ENCODE measurements at regions not wholly inside any gene's neighbourhood (a gene's known extent, or its start where the extent isn't known, plus 50 kb on each side); places are given as distances from the start of the nearest gene placed in this dataset.

GRCh38 chr16:73753931-73754330 lies 542.7 kb upstream of the PSMD7 start:
- Histone ChIP-seq H3K9ac (ENCODE audit: low read depth in 1 of 2, low read length in 2 of 2) (no peak overlapping the region), H3K36me3 (ENCODE audit: control insufficient read depth in 2 of 2, insufficient read depth in 2 of 2, low read length in 2 of 2) (no peaks in the 10 kb centered on the region), H3K4me1 (ENCODE audit: control insufficient read depth in 2 of 2, insufficient read depth in 2 of 2, low read length in 2 of 2) (no peaks in the 10 kb centered on the region), H3K9me3 (ENCODE audit: control insufficient read depth in 2 of 2, low read length in 2 of 2) (no peaks in the 10 kb centered on the region), H3K27me3 (ENCODE audit: control insufficient read depth in 2 of 2, insufficient read depth in 2 of 2, low read length in 2 of 2) (no peaks in the 10 kb centered on the region), H3K4me3 (ENCODE audit: low read length in 2 of 2) (no peak overlapping the region), H3K27ac (ENCODE audit: low read depth in 2 of 2, low read length in 2 of 2) (no peak overlapping the region)

- Histone ChIP-seq H3K27ac (ENCODE audit: low read depth in 2 of 2, low read length in 2 of 2) (no peak overlapping the region), H3K4me1 (ENCODE audit: control insufficient read depth in 2 of 2, insufficient read depth in 2 of 2, low read length in 2 of 2) (no peaks in the 10 kb centered on the region), H3K4me3 (ENCODE audit: low read length in 2 of 2) (no peak overlapping the region), H3K9me3 (ENCODE audit: control insufficient read depth in 2 of 2, low read length in 2 of 2) (no peaks in the 10 kb centered on the region), H3K27me3 (ENCODE audit: control insufficient read depth in 2 of 2, insufficient read depth in 2 of 2, low read length in 2 of 2) (no peaks in the 10 kb centered on the region), H3K36me3 (ENCODE audit: control insufficient read depth in 2 of 2, insufficient read depth in 2 of 2, low read length in 2 of 2) (no peaks in the 10 kb centered on the region), H3K9ac (ENCODE audit: low read depth in 1 of 2, low read length in 2 of 2) (no peak overlapping the region)
Measured at GRCh38 chr16:73750639-73751038, 546.0 kb upstream of the PSMD7 start.

- Histone ChIP-seq H3K9ac (ENCODE audit: low read depth in 1 of 2, low read length in 2 of 2) (no peak overlapping the region), H3K4me3 (ENCODE audit: low read length in 2 of 2) (no peak overlapping the region), H3K27me3 (ENCODE audit: control insufficient read depth in 2 of 2, insufficient read depth in 2 of 2, low read length in 2 of 2) (no peaks in the 10 kb centered on the region), H3K9me3 (ENCODE audit: control insufficient read depth in 2 of 2, low read length in 2 of 2) (no peaks in the 10 kb centered on the region), H3K27ac (ENCODE audit: low read depth in 2 of 2, low read length in 2 of 2) (no peak overlapping the region), H3K36me3 (ENCODE audit: control insufficient read depth in 2 of 2, insufficient read depth in 2 of 2, low read length in 2 of 2) (no peaks in the 10 kb centered on the region), H3K4me1 (ENCODE audit: control insufficient read depth in 2 of 2, insufficient read depth in 2 of 2, low read length in 2 of 2) (no peaks in the 10 kb centered on the region)
Measured at GRCh38 chr16:73747328-73747727, 549.3 kb upstream of the PSMD7 start.

GRCh38 chr16:73746554-73746953 lies 550.1 kb upstream of the PSMD7 start:
- H3K4me1 ChIP-seq (ENCODE audit: control insufficient read depth in 2 of 2, insufficient read depth in 2 of 2, low read length in 2 of 2) = no peaks in the 10 kb centered on the region
- H3K27me3 ChIP-seq (ENCODE audit: control insufficient read depth in 2 of 2, insufficient read depth in 2 of 2, low read length in 2 of 2) = no peaks in the 10 kb centered on the region
- no peak overlapping the region for H3K4me3 ChIP-seq (ENCODE audit: low read length in 2 of 2)
- H3K9ac ChIP-seq (ENCODE audit: low read depth in 1 of 2, low read length in 2 of 2) = no peak overlapping the region
- no peaks in the 10 kb centered on the region for H3K36me3 ChIP-seq (ENCODE audit: control insufficient read depth in 2 of 2, insufficient read depth in 2 of 2, low read length in 2 of 2)
- no peak overlapping the region for H3K27ac ChIP-seq (ENCODE audit: low read depth in 2 of 2, low read length in 2 of 2)
- no peaks in the 10 kb centered on the region for H3K9me3 ChIP-seq (ENCODE audit: control insufficient read depth in 2 of 2, low read length in 2 of 2)

- Histone ChIP-seq H3K9ac (ENCODE audit: low read depth in 1 of 2, low read length in 2 of 2) (no peak overlapping the region), H3K36me3 (ENCODE audit: control insufficient read depth in 2 of 2, insufficient read depth in 2 of 2, low read length in 2 of 2) (no peaks in the 10 kb centered on the region), H3K4me3 (ENCODE audit: low read length in 2 of 2) (no peak overlapping the region), H3K27ac (ENCODE audit: low read depth in 2 of 2, low read length in 2 of 2) (no peak overlapping the region), H3K9me3 (ENCODE audit: control insufficient read depth in 2 of 2, low read length in 2 of 2) (no peaks in the 10 kb centered on the region), H3K27me3 (ENCODE audit: control insufficient read depth in 2 of 2, insufficient read depth in 2 of 2, low read length in 2 of 2) (no peaks in the 10 kb centered on the region), H3K4me1 (ENCODE audit: control insufficient read depth in 2 of 2, insufficient read depth in 2 of 2, low read length in 2 of 2) (no peaks in the 10 kb centered on the region)
Measured at GRCh38 chr16:73743665-73744496, 552.7 kb upstream of the PSMD7 start.

- Histone ChIP-seq H3K27ac (ENCODE audit: low read depth in 2 of 2, low read length in 2 of 2) (no peak overlapping the region), H3K27me3 (ENCODE audit: control insufficient read depth in 2 of 2, insufficient read depth in 2 of 2, low read length in 2 of 2) (no peaks in the 10 kb centered on the region), H3K4me3 (ENCODE audit: low read length in 2 of 2) (no peak overlapping the region), H3K4me1 (ENCODE audit: control insufficient read depth in 2 of 2, insufficient read depth in 2 of 2, low read length in 2 of 2) (no peaks in the 10 kb centered on the region), H3K9ac (ENCODE audit: low read depth in 1 of 2, low read length in 2 of 2) (no peak overlapping the region), H3K36me3 (ENCODE audit: control insufficient read depth in 2 of 2, insufficient read depth in 2 of 2, low read length in 2 of 2) (no peaks in the 10 kb centered on the region), H3K9me3 (ENCODE audit: control insufficient read depth in 2 of 2, low read length in 2 of 2) (no peaks in the 10 kb centered on the region)
Measured at GRCh38 chr16:73739049-73739769, 557.4 kb upstream of the PSMD7 start.

- Histone ChIP-seq H3K4me1 (ENCODE audit: control insufficient read depth in 2 of 2, insufficient read depth in 2 of 2, low read length in 2 of 2) (no peaks in the 10 kb centered on the region), H3K36me3 (ENCODE audit: control insufficient read depth in 2 of 2, insufficient read depth in 2 of 2, low read length in 2 of 2) (no peaks in the 10 kb centered on the region), H3K9me3 (ENCODE audit: control insufficient read depth in 2 of 2, low read length in 2 of 2) (no peaks in the 10 kb centered on the region), H3K27ac (ENCODE audit: low read depth in 2 of 2, low read length in 2 of 2) (no peak overlapping the region), H3K4me3 (ENCODE audit: low read length in 2 of 2) (no peak overlapping the region), H3K9ac (ENCODE audit: low read depth in 1 of 2, low read length in 2 of 2) (no peak overlapping the region), H3K27me3 (ENCODE audit: control insufficient read depth in 2 of 2, insufficient read depth in 2 of 2, low read length in 2 of 2) (no peaks in the 10 kb centered on the region)
Measured at GRCh38 chr16:73738266-73738665, 558.3 kb upstream of the PSMD7 start.

GRCh38 chr16:73737637-73738036 lies 559.0 kb upstream of the PSMD7 start:
- Histone ChIP-seq H3K27ac (ENCODE audit: low read depth in 2 of 2, low read length in 2 of 2) (no peak overlapping the region), H3K9ac (ENCODE audit: low read depth in 1 of 2, low read length in 2 of 2) (no peak overlapping the region), H3K36me3 (ENCODE audit: control insufficient read depth in 2 of 2, insufficient read depth in 2 of 2, low read length in 2 of 2) (no peaks in the 10 kb centered on the region), H3K9me3 (ENCODE audit: control insufficient read depth in 2 of 2, low read length in 2 of 2) (no peaks in the 10 kb centered on the region), H3K4me1 (ENCODE audit: control insufficient read depth in 2 of 2, insufficient read depth in 2 of 2, low read length in 2 of 2) (no peaks in the 10 kb centered on the region), H3K4me3 (ENCODE audit: low read length in 2 of 2) (no peak overlapping the region), H3K27me3 (ENCODE audit: control insufficient read depth in 2 of 2, insufficient read depth in 2 of 2, low read length in 2 of 2) (no peaks in the 10 kb centered on the region)

- no peaks in the 10 kb centered on the region for H3K27me3 ChIP-seq (ENCODE audit: control insufficient read depth in 2 of 2, insufficient read depth in 2 of 2, low read length in 2 of 2)
- no peaks in the 10 kb centered on the region for H3K36me3 ChIP-seq (ENCODE audit: control insufficient read depth in 2 of 2, insufficient read depth in 2 of 2, low read length in 2 of 2)
- no peaks in the 10 kb centered on the region for H3K4me1 ChIP-seq (ENCODE audit: control insufficient read depth in 2 of 2, insufficient read depth in 2 of 2, low read length in 2 of 2)
- H3K9ac ChIP-seq (ENCODE audit: low read depth in 1 of 2, low read length in 2 of 2) = no peak overlapping the region
- no peaks in the 10 kb centered on the region for H3K9me3 ChIP-seq (ENCODE audit: control insufficient read depth in 2 of 2, low read length in 2 of 2)
- H3K4me3 ChIP-seq (ENCODE audit: low read length in 2 of 2) = no peak overlapping the region
- H3K27ac ChIP-seq (ENCODE audit: low read depth in 2 of 2, low read length in 2 of 2) = no peak overlapping the region
Measured at GRCh38 chr16:73735954-73736353, 560.7 kb upstream of the PSMD7 start.

GRCh38 chr16:73735018-73735417 lies 561.6 kb upstream of the PSMD7 start:
- Histone ChIP-seq H3K9me3 (ENCODE audit: control insufficient read depth in 2 of 2, low read length in 2 of 2) (no peaks in the 10 kb centered on the region), H3K4me3 (ENCODE audit: low read length in 2 of 2) (no peak overlapping the region), H3K27ac (ENCODE audit: low read depth in 2 of 2, low read length in 2 of 2) (no peak overlapping the region), H3K27me3 (ENCODE audit: control insufficient read depth in 2 of 2, insufficient read depth in 2 of 2, low read length in 2 of 2) (no peaks in the 10 kb centered on the region), H3K9ac (ENCODE audit: low read depth in 1 of 2, low read length in 2 of 2) (no peak overlapping the region), H3K36me3 (ENCODE audit: control insufficient read depth in 2 of 2, insufficient read depth in 2 of 2, low read length in 2 of 2) (no peaks in the 10 kb centered on the region), H3K4me1 (ENCODE audit: control insufficient read depth in 2 of 2, insufficient read depth in 2 of 2, low read length in 2 of 2) (no peaks in the 10 kb centered on the region)
